ENCODE measurements at regions not wholly inside any gene's neighbourhood (a gene's known extent, or its start where the extent isn't known, plus 50 kb on each side); places are given as distances from the start of the nearest gene placed in this dataset.
"Not testable (repeated sequence)": the region's sequence is repeated elsewhere in the genome, so short reads cannot be mapped to it uniquely, and the experiment has no call there.

GRCh38 chr5:17411436-17412402 lies 86.3 kb upstream of the TAF11L2 start:
- DNase-seq: no peak
- intact Hi-C loops (cut with micrococcal nuclease): loop anchor here (10.0 kb wide), 1 partner anchor 873 kb away; no protein-coding TSS in a partner anchor
- Mint-ChIP-seq H3K27ac (no peak overlapping the region), H3K9me3 (peaks cover 2% of the 10 kb centered on the region), H3K27me3 (no peaks in the 10 kb centered on the region), H3K4me3 (no peak overlapping the region), H3K36me3 (ENCODE audit: low read depth) (no peaks in the 10 kb centered on the region), H3K4me1 (peaks cover 8% of the 10 kb centered on the region)
- TF ChIP-seq, protein P1, sequence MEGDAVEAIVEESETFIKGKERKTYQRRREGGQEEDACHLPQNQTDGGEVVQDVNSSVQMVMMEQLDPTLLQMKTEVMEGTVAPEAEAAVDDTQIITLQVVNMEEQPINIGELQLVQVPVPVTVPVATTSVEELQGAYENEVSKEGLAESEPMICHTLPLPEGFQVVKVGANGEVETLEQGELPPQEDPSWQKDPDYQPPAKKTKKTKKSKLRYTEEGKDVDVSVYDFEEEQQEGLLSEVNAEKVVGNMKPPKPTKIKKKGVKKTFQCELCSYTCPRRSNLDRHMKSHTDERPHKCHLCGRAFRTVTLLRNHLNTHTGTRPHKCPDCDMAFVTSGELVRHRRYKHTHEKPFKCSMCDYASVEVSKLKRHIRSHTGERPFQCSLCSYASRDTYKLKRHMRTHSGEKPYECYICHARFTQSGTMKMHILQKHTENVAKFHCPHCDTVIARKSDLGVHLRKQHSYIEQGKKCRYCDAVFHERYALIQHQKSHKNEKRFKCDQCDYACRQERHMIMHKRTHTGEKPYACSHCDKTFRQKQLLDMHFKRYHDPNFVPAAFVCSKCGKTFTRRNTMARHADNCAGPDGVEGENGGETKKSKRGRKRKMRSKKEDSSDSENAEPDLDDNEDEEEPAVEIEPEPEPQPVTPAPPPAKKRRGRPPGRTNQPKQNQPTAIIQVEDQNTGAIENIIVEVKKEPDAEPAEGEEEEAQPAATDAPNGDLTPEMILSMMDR (IDR thresholded peaks at IDR 0.05): no peak
- ChIA-PET CTCF (no interaction called here), POLR2A (interaction anchor here (0.6 kb wide), 1 partner anchor 11 kb away, joined by 3 read pairs; no protein-coding TSS in a partner anchor)
- ATAC-seq (ENCODE audit: low read depth): no peak

DNA sequence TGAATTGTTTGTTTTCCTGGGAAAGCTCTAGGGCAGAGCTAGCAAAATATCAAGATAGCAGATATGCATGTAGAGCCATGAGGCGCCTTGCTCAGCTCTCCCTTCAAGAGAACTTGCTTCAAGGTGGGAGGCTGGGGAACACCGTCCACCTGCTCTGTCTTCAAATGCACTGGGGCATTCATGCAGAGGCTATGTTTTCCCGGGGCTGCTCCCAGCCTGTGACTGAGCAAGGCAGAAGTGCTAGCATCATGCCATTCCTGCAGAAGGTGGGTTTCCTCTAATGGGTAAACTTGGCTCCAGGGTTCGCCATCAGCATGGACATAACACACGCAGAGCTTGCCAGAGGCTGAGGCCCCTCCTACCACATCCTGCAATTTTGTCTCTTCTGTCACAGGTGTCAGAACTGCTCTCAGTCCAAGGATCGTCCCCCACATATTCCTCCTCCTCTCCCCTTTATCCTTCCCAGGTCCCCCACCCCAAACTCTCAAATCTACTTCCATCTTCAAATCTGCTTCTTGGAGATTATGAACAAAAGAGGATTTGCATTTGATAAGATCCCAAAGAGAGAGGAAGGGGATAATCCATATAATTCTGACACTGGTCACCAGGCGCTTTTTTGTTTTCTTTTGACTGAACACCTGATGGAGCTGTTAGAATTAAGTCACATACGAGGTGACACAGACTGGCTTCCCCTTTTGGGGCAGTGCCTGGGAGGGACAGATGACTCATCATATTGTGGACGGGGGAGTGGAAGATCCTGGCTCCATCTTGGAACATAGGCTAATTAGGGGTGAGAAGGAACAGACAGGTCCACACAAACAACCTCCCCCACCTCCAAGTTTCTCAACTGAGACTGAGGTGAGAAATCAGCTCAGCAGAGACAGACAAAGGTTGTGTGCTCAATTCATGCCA lies 85.0 kb upstream of the TAF11L2 start:
- ATAC-seq (ENCODE audit: low read depth): peak; percentile 68
- no peak for DNase-seq
- CTCF ChIA-PET: interaction anchor here (1.4 kb wide), 1 partner anchor 197 kb away, joined by 4 read pairs; no protein-coding TSS in a partner anchor
- POLR2A ChIA-PET: interaction anchor here (0.6 kb wide), 1 partner anchor 51 kb away, joined by 3 read pairs; no protein-coding TSS in a partner anchor
- Mint-ChIP-seq H3K27ac (no peak overlapping the region), H3K9me3 (peaks cover 2% of the 10 kb centered on the region), H3K36me3 (ENCODE audit: low read depth) (no peaks in the 10 kb centered on the region), H3K27me3 (no peaks in the 10 kb centered on the region), H3K4me3 (no peak overlapping the region), H3K4me1 (peaks cover 8% of the 10 kb centered on the region)
- TF ChIP-seq, protein P1 (IDR thresholded peaks at IDR 0.05): no peak
- intact Hi-C loops (cut with micrococcal nuclease): loop anchor here (10.0 kb wide), 1 partner anchor 872 kb away; no protein-coding TSS in a partner anchor

DNA sequence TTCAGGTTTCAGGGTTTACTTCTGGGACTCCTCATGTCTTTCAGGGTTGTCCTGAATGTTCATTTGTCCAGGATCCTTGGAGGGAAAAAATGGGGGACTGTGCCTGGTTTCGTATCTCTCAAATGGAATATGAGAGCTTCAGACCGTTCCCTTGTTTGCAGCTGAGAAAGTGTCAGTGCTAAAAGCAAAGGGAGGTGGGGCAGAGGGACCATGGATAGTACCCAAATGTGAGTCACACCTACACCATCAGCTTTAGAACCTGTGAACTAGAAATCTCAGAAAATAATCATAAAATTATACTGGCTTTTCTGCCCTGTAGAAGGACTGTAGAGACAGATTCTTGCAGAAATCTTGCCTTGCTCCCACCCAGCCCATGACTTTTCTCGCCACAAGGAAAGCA lies 84.3 kb upstream of the TAF11L2 start:
- H3K36me3 Mint-ChIP-seq (ENCODE audit: low read depth): no peaks in the 10 kb centered on the region
- TF ChIP-seq, protein P1 (IDR thresholded peaks at IDR 0.05): no peak
- H3K27me3 Mint-ChIP-seq: no peaks in the 10 kb centered on the region
- H3K4me1 Mint-ChIP-seq: peaks cover 8% of the 10 kb centered on the region
- ATAC-seq (ENCODE audit: low read depth) (no peak), DNase-seq (no peak)
- peaks cover 2% of the 10 kb centered on the region for H3K9me3 Mint-ChIP-seq
- ChIA-PET POLR2A (no interaction called here), CTCF (interaction anchor here (1.4 kb wide), 1 partner anchor 198 kb away, joined by 4 read pairs; no protein-coding TSS in a partner anchor)
- H3K27ac Mint-ChIP-seq: peak overlapping the region; percentile 30
- intact Hi-C loops (cut with micrococcal nuclease): loop anchor here (10.0 kb wide), 1 partner anchor 871 kb away; no protein-coding TSS in a partner anchor
- H3K4me3 Mint-ChIP-seq: no peak overlapping the region

GRCh38 chr5:17415321-17415758 lies 82.7 kb upstream of the TAF11L2 start:
- TF ChIP-seq, protein P1 (IDR thresholded peaks at IDR 0.05): no peak
- Mint-ChIP-seq H3K27me3 (no peaks in the 10 kb centered on the region), H3K4me3 (no peak overlapping the region), H3K4me1 (peaks cover 8% of the 10 kb centered on the region), H3K27ac (no peak overlapping the region), H3K36me3 (ENCODE audit: low read depth) (no peaks in the 10 kb centered on the region), H3K9me3 (peaks cover 2% of the 10 kb centered on the region)
- ChIA-PET POLR2A (no interaction called here), CTCF (no interaction called here)
- intact Hi-C loops (cut with micrococcal nuclease): loop anchor here (10.0 kb wide), 1 partner anchor 869 kb away; no protein-coding TSS in a partner anchor
- DNase-seq (no peak), ATAC-seq (ENCODE audit: low read depth) (no peak)

- CTCF ChIA-PET; H3K36me3 Mint-ChIP-seq (ENCODE audit: low read depth); H3K27me3 Mint-ChIP-seq; H3K9me3 Mint-ChIP-seq; DNase-seq; ATAC-seq (ENCODE audit: low read depth); H3K4me3 Mint-ChIP-seq; H3K4me1 Mint-ChIP-seq; POLR2A ChIA-PET; H3K27ac Mint-ChIP-seq: not testable (repeated sequence)
- intact Hi-C loops (cut with micrococcal nuclease): loop anchor here (10.0 kb wide), 1 partner anchor 868 kb away; no protein-coding TSS in a partner anchor
Observed at GRCh38 chr5:17416374-17416773, 81.7 kb upstream of the TAF11L2 start.

Measured in activated B cell treated with CpG ODN at 0.5 μM for 24 hours (primary cell).